Adipocyte (in vitro differentiated cells): ENCODE measurements at regions not wholly inside any gene's neighbourhood (a gene's known extent, or its start where the extent isn't known, plus 50 kb on each side); places are given as distances from the start of the nearest gene placed in this dataset.

Source experiments
- DNase-seq: peaks from one replicate; pipeline ENCODE4 v3.0.0-alpha.2; 2015; ENCODE audit warnings: low read depth
- H3K27me3 ChIP-seq: replicated peaks from 2 replicates; pipeline ENCODE4 v1.7.0; 2013; ENCODE audit warnings: mild to moderate bottlenecking, low read length, moderate library complexity; ENCODE audit not compliant: control insufficient read depth, insufficient read depth
- H3K36me3 ChIP-seq: 2 replicates; pipeline ENCODE4 v1.7.0; 2013; ENCODE audit warnings: low read length, mild to moderate bottlenecking, moderate library complexity; ENCODE audit not compliant: control insufficient read depth, insufficient read depth, severe bottlenecking
- H3K4me1 ChIP-seq: 2 replicates; pipeline ENCODE4 v1.7.0; 2013; ENCODE audit warnings: mild to moderate bottlenecking, low read length, moderate library complexity; ENCODE audit not compliant: control insufficient read depth, insufficient read depth
- H3K4me3 ChIP-seq: 2 replicates; pipeline ENCODE4 v1.7.0; 2013; ENCODE audit warnings: mild to moderate bottlenecking, low read length, moderate library complexity
- H3K9ac ChIP-seq: 2 replicates; pipeline ENCODE4 v1.7.0; 2013; ENCODE audit warnings: mild to moderate bottlenecking, low read length, moderate library complexity
- H3K9me3 ChIP-seq: 2 replicates; pipeline ENCODE4 v1.7.0; 2013; ENCODE audit warnings: mild to moderate bottlenecking, low read length, moderate library complexity; ENCODE audit not compliant: control insufficient read depth

GRCh38 chr10:28842321-28842720, 165.0 kb downstream of the BAMBI start:
- Histone ChIP-seq H3K4me1 (peaks cover 13% of the 10 kb centered on the region), H3K27me3 (no peaks in the 10 kb centered on the region), H3K9me3 (peaks cover 16% of the 10 kb centered on the region), H3K36me3 (no peaks in the 10 kb centered on the region), H3K9ac (no peak overlapping the region), H3K4me3 (no peak overlapping the region)
- peak; percentile 73 for DNase-seq

DNA sequence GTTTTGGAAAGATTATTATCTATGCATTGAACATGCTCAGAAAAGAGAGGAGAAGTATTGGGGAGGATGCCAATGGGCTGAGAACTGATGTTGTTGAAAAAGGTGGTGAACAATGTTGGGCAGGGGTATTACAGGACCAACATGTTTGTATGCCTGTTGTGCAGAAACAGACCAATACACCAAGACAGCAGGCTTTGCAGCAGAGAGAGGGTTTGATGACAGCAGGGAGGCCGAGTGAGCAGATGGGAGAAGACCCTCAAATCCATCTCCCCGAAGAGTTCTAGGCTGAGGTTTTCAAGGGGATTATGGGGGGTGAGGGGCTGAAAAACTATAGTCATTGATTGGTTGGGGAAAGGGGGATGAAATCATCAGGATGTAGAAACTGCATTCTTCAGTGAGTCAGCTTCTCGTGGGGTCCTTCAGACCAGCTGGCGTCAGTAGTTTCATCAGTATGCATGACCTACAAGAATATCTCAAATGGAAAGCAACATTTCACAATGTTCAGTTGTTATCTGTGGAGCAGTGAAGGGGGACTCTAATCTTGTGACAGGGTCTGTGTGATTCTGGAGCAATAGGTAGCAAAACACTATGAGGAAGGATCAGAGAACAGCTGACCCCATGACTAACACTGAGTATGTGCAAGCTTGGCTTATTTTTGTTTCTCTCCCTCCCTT, 167.8 kb downstream of the BAMBI start:
- H3K4me1 ChIP-seq: peaks cover 10% of the 10 kb centered on the region
- H3K9me3 ChIP-seq: peaks cover 16% of the 10 kb centered on the region
- H3K9ac ChIP-seq: no peak overlapping the region
- H3K4me3 ChIP-seq: no peak overlapping the region
- no peak for DNase-seq
- peaks cover 19% of the 10 kb centered on the region for H3K27me3 ChIP-seq
- H3K36me3 ChIP-seq: no peaks in the 10 kb centered on the region

GRCh38 chr10:28849309-28849708, 172.0 kb downstream of the BAMBI start:
- no peak overlapping the region for H3K4me3 ChIP-seq
- no peaks in the 10 kb centered on the region for H3K36me3 ChIP-seq
- DNase-seq: no peak
- peaks cover 50% of the 10 kb centered on the region for H3K27me3 ChIP-seq
- H3K9me3 ChIP-seq: peaks cover 13% of the 10 kb centered on the region
- peaks cover 6% of the 10 kb centered on the region for H3K4me1 ChIP-seq
- H3K9ac ChIP-seq: no peak overlapping the region

- no peak overlapping the region for H3K9ac ChIP-seq
- peaks cover 50% of the 10 kb centered on the region for H3K27me3 ChIP-seq
- peaks cover 8% of the 10 kb centered on the region for H3K9me3 ChIP-seq
- H3K4me1 ChIP-seq: peaks cover 6% of the 10 kb centered on the region
- no peak overlapping the region for H3K4me3 ChIP-seq
- DNase-seq: peak; percentile 29
- no peaks in the 10 kb centered on the region for H3K36me3 ChIP-seq
Observed at GRCh38 chr10:28849821-28850220, 172.5 kb downstream of the BAMBI start.

DNA sequence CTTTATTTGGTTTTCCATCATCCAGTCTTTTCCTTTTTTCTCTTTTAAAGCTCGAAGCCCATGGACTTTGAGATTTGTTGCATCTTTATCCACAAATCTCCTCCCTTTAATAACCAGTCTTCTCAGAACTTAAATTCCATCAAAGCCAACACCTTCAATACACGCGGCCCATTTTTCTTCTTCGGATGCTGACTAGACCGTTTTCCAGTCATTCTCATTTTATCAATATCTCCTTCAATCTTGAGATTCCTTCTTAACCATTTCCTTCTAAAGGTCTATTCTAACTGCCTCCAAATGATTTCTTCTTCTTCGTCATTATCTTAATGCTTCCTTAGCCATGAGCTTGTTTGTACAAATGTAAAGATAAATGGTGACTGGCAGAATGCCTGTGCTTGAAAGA, 173.5 kb downstream of the BAMBI start:
- no peak overlapping the region for H3K9ac ChIP-seq
- H3K36me3 ChIP-seq: no peaks in the 10 kb centered on the region
- peaks cover 6% of the 10 kb centered on the region for H3K4me1 ChIP-seq
- no peak overlapping the region for H3K4me3 ChIP-seq
- H3K27me3 ChIP-seq: peaks cover 50% of the 10 kb centered on the region
- no peaks in the 10 kb centered on the region for H3K9me3 ChIP-seq
- DNase-seq: no peak

DNA sequence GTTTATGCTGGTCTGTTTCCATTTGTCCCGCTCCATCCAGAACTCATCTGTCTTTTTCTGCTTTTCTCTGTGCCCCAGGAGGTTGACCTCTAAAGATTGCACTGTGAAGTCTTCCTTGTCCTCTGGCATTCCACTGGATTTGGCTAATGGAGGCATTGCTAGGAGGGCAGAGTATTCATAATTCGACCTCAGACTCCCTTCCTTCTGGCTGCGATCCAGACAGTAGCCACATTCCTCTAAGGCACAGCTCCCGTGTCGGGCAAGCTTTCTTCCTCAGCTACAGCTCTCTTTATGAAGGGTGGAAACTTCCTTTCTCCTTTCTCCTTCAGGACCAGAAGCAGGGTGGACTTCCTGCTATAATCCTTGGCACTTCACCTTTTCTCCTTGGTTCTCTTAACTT, 175.9 kb downstream of the BAMBI start:
- peaks cover 6% of the 10 kb centered on the region for H3K9me3 ChIP-seq
- no peaks in the 10 kb centered on the region for H3K36me3 ChIP-seq
- peaks cover 6% of the 10 kb centered on the region for H3K4me1 ChIP-seq
- peaks cover 49% of the 10 kb centered on the region for H3K27me3 ChIP-seq
- H3K4me3 ChIP-seq: no peak overlapping the region
- DNase-seq: no peak
- H3K9ac ChIP-seq: no peak overlapping the region

- Histone ChIP-seq H3K4me1 (peaks cover 6% of the 10 kb centered on the region), H3K27me3 (peaks cover 43% of the 10 kb centered on the region), H3K9ac (no peak overlapping the region), H3K9me3 (peaks cover 6% of the 10 kb centered on the region), H3K4me3 (no peak overlapping the region), H3K36me3 (no peaks in the 10 kb centered on the region)
- DNase-seq: no peak
Observed at GRCh38 chr10:28857164-28857563, 179.8 kb downstream of the BAMBI start.

DNA sequence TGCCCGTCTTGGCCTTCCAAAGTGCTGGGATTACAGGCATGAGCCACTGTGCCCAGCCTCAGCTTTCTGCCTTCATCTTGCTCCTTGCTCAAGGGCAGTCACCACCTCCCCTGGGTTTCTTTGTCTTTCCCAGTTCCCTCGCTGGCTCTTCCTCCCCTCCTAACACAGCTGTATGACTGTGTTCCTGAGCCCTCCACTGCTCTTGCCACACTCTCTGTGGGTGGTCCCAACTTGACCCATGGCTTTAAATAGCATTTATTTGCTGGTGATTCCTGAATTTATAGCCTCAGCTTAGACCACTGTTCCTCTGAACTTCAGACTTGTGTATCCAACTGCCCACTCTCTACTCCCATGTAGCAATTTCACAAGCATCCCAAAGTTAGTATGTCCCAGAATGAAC, 181.3 kb downstream of the BAMBI start:
- H3K9me3 ChIP-seq: peaks cover 6% of the 10 kb centered on the region
- H3K4me1 ChIP-seq: peaks cover under 1% of the 10 kb centered on the region
- peaks cover 39% of the 10 kb centered on the region for H3K27me3 ChIP-seq
- H3K36me3 ChIP-seq: no peaks in the 10 kb centered on the region
- H3K9ac ChIP-seq: no peak overlapping the region
- H3K4me3 ChIP-seq: no peak overlapping the region
- no peak for DNase-seq

GRCh38 chr10:28859791-28860190, 182.5 kb downstream of the BAMBI start:
- Histone ChIP-seq H3K4me3 (no peak overlapping the region), H3K4me1 (no peaks in the 10 kb centered on the region), H3K9me3 (peaks cover 6% of the 10 kb centered on the region), H3K36me3 (no peaks in the 10 kb centered on the region), H3K27me3 (peaks cover 32% of the 10 kb centered on the region), H3K9ac (no peak overlapping the region)
- DNase-seq: no peak

- Histone ChIP-seq H3K9ac (no peak overlapping the region), H3K9me3 (peaks cover 3% of the 10 kb centered on the region), H3K4me3 (no peak overlapping the region), H3K4me1 (no peaks in the 10 kb centered on the region), H3K27me3 (peaks cover 32% of the 10 kb centered on the region), H3K36me3 (no peaks in the 10 kb centered on the region)
- DNase-seq: no peak
Observed at GRCh38 chr10:28862219-28862618, 184.9 kb downstream of the BAMBI start.

GRCh38 chr10:28869606-28870201, 192.4 kb downstream of the BAMBI start:
- H3K9ac ChIP-seq: no peak overlapping the region
- H3K4me3 ChIP-seq: no peak overlapping the region
- no peaks in the 10 kb centered on the region for H3K27me3 ChIP-seq
- DNase-seq: no peak
- H3K4me1 ChIP-seq: no peaks in the 10 kb centered on the region
- H3K9me3 ChIP-seq: no peaks in the 10 kb centered on the region
- no peaks in the 10 kb centered on the region for H3K36me3 ChIP-seq

- Histone ChIP-seq H3K9ac (no peak overlapping the region), H3K9me3 (no peaks in the 10 kb centered on the region), H3K4me3 (no peak overlapping the region), H3K36me3 (no peaks in the 10 kb centered on the region), H3K4me1 (no peaks in the 10 kb centered on the region), H3K27me3 (no peaks in the 10 kb centered on the region)
- no peak for DNase-seq
Observed at GRCh38 chr10:28871665-28872064, 194.3 kb downstream of the BAMBI start.
